GM12892 (cell line): ENCODE measurements at regions not wholly inside any gene's neighbourhood (a gene's known extent, or its start where the extent isn't known, plus 50 kb on each side); places are given as distances from the start of the nearest gene placed in this dataset.

Experiments
- POLR2A ChIP-seq: IDR thresholded peaks from 2 replicates; pipeline ENCODE4 v1.6.1; 2011; ENCODE audit warnings: low read depth, low read length, control low read depth
- TAF1 ChIP-seq: IDR thresholded peaks from 2 replicates; pipeline ENCODE4 v1.6.1; 2011; ENCODE audit warnings: low read depth, mild to moderate bottlenecking, control low read depth, low read length, borderline replicate concordance

DNA sequence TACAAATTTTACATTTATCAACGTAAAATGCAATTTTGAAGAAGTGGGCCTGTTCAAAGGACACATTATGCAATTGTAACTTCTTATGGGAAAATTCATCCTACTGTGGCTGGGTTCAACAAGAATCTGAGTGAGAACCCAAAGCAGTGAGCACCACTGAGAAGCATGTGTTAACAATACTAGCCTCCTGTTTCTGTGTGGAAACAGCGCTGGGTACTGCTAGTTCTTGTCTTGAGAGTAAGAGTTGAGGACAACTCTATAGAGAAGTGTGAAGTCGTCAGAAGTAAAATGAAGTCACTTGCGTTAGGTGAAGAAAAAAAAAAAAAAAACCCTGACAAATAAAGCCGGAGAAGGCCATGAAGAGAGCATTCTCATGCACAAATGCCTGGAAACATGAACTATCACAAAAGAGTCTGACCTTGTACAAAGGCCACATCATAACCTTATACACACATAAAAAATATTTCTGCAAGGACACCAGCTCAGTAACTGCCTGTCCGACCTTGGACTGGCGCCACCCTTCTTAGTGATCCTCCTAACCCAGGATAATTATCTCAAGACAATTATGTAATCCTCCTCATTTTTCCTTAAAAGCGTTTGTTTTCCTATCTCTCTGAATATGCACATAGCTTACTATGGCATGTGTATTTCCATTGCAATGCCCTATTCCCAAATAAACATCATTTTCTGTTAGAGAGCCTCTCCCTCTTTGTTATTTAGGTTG is 554.9 kb downstream of the HTR7 start:
- TF ChIP-seq POLR2A (no peak), TAF1 (no peak)
